ENCODE measurements at regions not wholly inside any gene's neighbourhood (a gene's known extent, or its start where the extent isn't known, plus 50 kb on each side); places are given as distances from the start of the nearest gene placed in this dataset.

- TF ChIP-seq CTCF (IDR thresholded peaks at IDR 0.05) (no peak), POLR2A (IDR thresholded peaks at IDR 0.05) (no peak)
Observed at GRCh38 chr21:19950347-19950746, 1047.9 kb upstream of the NCAM2 start.
